AG09309 (cell line): ENCODE measurements at regions not wholly inside any gene's neighbourhood (a gene's known extent, or its start where the extent isn't known, plus 50 kb on each side); places are given as distances from the start of the nearest gene placed in this dataset.

Experiments used
- DNase-seq: peaks from one replicate; pipeline ENCODE4 v3.0.0-alpha.2; 2010; ENCODE audit warnings: low read depth
- H3K4me3 ChIP-seq: 2 replicates; pipeline ENCODE4 v1.5.1; 2011; ENCODE audit warnings: mild to moderate bottlenecking, low read depth, low read length, moderate library complexity; ENCODE audit not compliant: control insufficient read depth
- CTCF ChIP-seq: IDR thresholded peaks from 2 replicates; pipeline ENCODE4 v1.5.1; 2011; ENCODE audit warnings: mild to moderate bottlenecking, low read depth, low read length, inconsistent platforms; ENCODE audit not compliant: insufficient read depth, control insufficient read depth; ENCODE audit errors: missing control alignments

DNA sequence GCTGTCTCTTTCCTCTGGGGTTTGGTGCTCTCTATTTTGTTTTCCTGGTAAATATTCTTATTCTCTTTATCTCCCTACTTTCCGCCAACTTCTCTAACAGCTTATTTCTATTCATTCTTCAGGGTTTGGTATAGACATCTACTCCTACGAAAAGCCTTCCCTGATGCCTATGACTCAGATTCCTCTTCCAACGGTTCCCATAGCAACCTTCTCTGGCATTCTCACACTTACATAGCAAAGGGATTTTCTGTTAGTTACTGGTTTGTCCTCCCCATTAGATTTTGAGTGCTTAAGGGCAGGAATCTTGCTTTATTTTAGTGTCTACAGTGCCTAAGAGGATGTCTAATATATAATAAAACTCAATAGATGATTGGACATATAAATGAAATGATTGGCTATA, 407.6 kb upstream of the DEPDC1 start:
- TF ChIP-seq CTCF = no peak
- H3K4me3 ChIP-seq = no peak overlapping the region
- DNase-seq = no peak

GRCh38 chr1:68906431-68906830, 409.5 kb upstream of the DEPDC1 start:
- no peak for TF ChIP-seq CTCF
- DNase-seq = no peak
- H3K4me3 ChIP-seq = no peak overlapping the region

DNA sequence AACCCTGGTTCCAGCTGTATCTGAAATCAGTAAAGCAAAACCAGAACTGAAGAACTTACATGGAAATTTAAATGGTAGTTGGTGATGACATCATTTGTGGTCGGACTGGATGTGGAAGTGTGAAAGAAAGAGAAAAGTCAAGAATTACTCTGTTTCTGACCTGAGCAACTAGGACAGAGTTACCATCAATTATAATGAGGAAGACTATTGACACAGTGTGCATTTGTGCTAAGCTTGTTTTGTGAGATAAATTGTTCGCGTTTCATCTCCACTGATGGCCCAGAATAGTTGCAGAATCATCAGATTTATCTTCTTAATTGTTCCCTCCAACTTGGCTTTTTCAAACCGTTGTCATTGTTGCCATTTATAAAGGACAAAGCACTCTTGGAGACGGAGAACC, 410.6 kb upstream of the DEPDC1 start:
- no peak overlapping the region for H3K4me3 ChIP-seq
- no peak for DNase-seq
- no peak for TF ChIP-seq CTCF

GRCh38 chr1:68908316-68908715, 411.4 kb upstream of the DEPDC1 start:
- no peak for TF ChIP-seq CTCF
- no peak overlapping the region for H3K4me3 ChIP-seq
- DNase-seq = no peak

- no peak for DNase-seq
- TF ChIP-seq CTCF = no peak
- H3K4me3 ChIP-seq = no peak overlapping the region
Observed at GRCh38 chr1:68916221-68916902, 419.5 kb upstream of the DEPDC1 start.

GRCh38 chr1:68917456-68917855, 420.6 kb upstream of the DEPDC1 start:
- no peak overlapping the region for H3K4me3 ChIP-seq
- no peak for DNase-seq

More at GRCh38 chr1:68917456-68917855, 420.6 kb upstream of the DEPDC1 start:
- no peak for TF ChIP-seq CTCF
